Esophagus squamous epithelium (tissue), 5 donors: ENCODE measurements at regions not wholly inside any gene's neighbourhood (a gene's known extent, or its start where the extent isn't known, plus 50 kb on each side); places are given as distances from the start of the nearest gene placed in this dataset.

ENCODE experiments used
- DNase-seq: peaks from one replicate; lab custom pipeline; 2025; lab: John Stamatoyannopoulos, UW
- H3K27ac ChIP-seq, 4 donors: fragments of 200-600 bp; sonication (generic); one replicate each; pipeline ENCODE4 v1.5.1; 2016 to 2019; ENCODE audit warnings: mild to moderate bottlenecking in 1 of 4
- H3K27me3 ChIP-seq, 4 donors: fragments of 200-600 bp; sonication (generic); 1 replicate in 3 of 4; 2 replicates in 1 of 4; pipeline versions ENCODE4 v1.5.1 to v1.6.0; 2017 to 2021; ENCODE audit warnings: antibody characterized with exemption in 1 of 4
- H3K36me3 ChIP-seq, 3 donors: fragments of 200-600 bp; sonication (generic); one replicate each; pipeline ENCODE4 v1.5.1; 2016 to 2019
- H3K4me1 ChIP-seq, 3 donors: fragments of 200-600 bp; sonication (generic); one replicate each; pipeline ENCODE4 v1.5.1; 2017 to 2019
- H3K4me3 ChIP-seq, 4 donors: fragments of 200-600 bp; sonication (generic); 1 replicate in 3 of 4; 2 replicates in 1 of 4; pipeline ENCODE4 v1.5.1; 2016 to 2019; ENCODE audit warnings: mild to moderate bottlenecking in 2 of 4, moderate library complexity in 1 of 4
- H3K9me3 ChIP-seq, 3 donors: fragments of 200-600 bp; sonication (generic); one replicate each; pipeline ENCODE4 v1.5.1; 2016 to 2019
- CTCF ChIP-seq, 6 experiments: fragments of 450-650 bp in 4 of 6; fragments of 200-600 bp in 2 of 6; sonication (generic) in 2 of 6; IDR thresholded peaks; one replicate each; pipeline ENCODE4 v1.5.1; 2016 to 2019; ENCODE audit warnings: antibody characterized with exemption in 6 of 6, mild to moderate bottlenecking in 4 of 6, moderate library complexity in 4 of 6
- POLR2A ChIP-seq, 4 donors: fragments of 450-650 bp; IDR thresholded peaks; one replicate each; pipeline ENCODE4 v1.6.1; 2017; ENCODE audit warnings: antibody characterized with exemption in 4 of 4, mild to moderate bottlenecking in 4 of 4, moderate library complexity in 3 of 4
- WGBS, 2 donors: methylation state at CpG; one replicate each; pipeline ENCODE4 v1.1.5; 2018; 5-methylcytosine and 5-hydroxymethylcytosine counted together
- intact Hi-C: fragments of 100-400 bp; cut with DNase I; formaldehyde crosslinking; loops from one replicate; pipeline ENCODE4 v1.15.0; 2022
- donor health status: DM: yes; HTN: yes; CAD: no.

- no peak for TF ChIP-seq CTCF (IDR thresholded peaks at IDR 0.05)
- no peak for TF ChIP-seq POLR2A (IDR thresholded peaks at IDR 0.05)
- Histone ChIP-seq H3K4me3 (no peak overlapping the region), H3K27ac (no peak overlapping the region), H3K4me1 (no peaks in the 10 kb centered on the region), H3K36me3 (no peaks in the 10 kb centered on the region), H3K9me3 (no peaks in the 10 kb centered on the region), H3K27me3 (peaks cover 0 to 10% (median 0%) of the 10 kb centered on the region in 4 donors)
- intact Hi-C loops = no loop called here
- no peak for DNase-seq
- 22 to 50% methylated on average over 1 to 2 of the region's 2 CpGs for WGBS, 2 donors
These were observed 549.8 kb downstream of the MATN1 start for GRCh38 chr1:30173560-30173959.

DNA sequence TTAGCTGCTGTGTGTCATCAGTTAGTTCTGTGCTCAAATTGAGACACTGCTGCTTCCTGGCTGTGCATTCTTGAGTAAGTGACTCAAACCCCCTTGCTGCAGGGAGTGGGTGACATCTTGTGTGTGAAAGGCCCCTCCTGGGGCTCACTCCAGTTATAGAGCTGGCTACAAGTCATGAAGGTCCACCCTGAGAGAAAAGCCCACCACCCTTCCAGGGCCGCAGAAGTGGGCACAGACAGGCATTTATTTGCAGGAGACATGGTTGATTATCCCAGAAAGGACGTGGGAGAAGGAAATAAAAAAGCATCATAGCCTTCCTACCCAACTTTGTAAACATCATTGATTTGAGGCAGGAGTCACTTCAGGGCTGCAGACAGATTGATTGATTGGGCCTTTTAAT lies 550.6 kb downstream of the MATN1 start:
- WGBS, 2 donors = 80 to 94% methylated on average over 1 to 2 of the region's 2 CpGs
- DNase-seq = no peak
- Histone ChIP-seq H3K27ac (no peak overlapping the region), H3K4me1 (no peaks in the 10 kb centered on the region), H3K36me3 (no peaks in the 10 kb centered on the region), H3K9me3 (no peaks in the 10 kb centered on the region), H3K27me3 (peaks cover 0 to 10% (median 0%) of the 10 kb centered on the region in 4 donors), H3K4me3 (no peak overlapping the region)
- TF ChIP-seq POLR2A (IDR thresholded peaks at IDR 0.05) = no peak
- TF ChIP-seq CTCF (IDR thresholded peaks at IDR 0.05) = no peak
- intact Hi-C loops = no loop called here

- Histone ChIP-seq H3K36me3 (no peaks in the 10 kb centered on the region), H3K27ac (no peak overlapping the region), H3K9me3 (no peaks in the 10 kb centered on the region), H3K4me1 (no peaks in the 10 kb centered on the region), H3K4me3 (no peak overlapping the region), H3K27me3 (peaks cover 0 to 10% (median 0%) of the 10 kb centered on the region in 4 donors)
- TF ChIP-seq CTCF (IDR thresholded peaks at IDR 0.05) = no peak
- no peak for TF ChIP-seq POLR2A (IDR thresholded peaks at IDR 0.05)
- intact Hi-C loops = no loop called here
- no peak for DNase-seq
- 75 to 82% methylated on average over 5 of the region's 5 CpGs for WGBS, 2 donors
These were observed 551.1 kb downstream of the MATN1 start for GRCh38 chr1:30172299-30172694.

- 81 to 83% methylated on average over 8 to 9 of the region's 9 CpGs for WGBS, 2 donors
- DNase-seq = no peak
- Histone ChIP-seq H3K9me3 (no peaks in the 10 kb centered on the region), H3K27ac (no peak overlapping the region), H3K4me1 (no peaks in the 10 kb centered on the region), H3K27me3 (peaks cover 0 to 10% (median 0%) of the 10 kb centered on the region in 4 donors), H3K4me3 (no peak overlapping the region), H3K36me3 (no peaks in the 10 kb centered on the region)
- intact Hi-C loops = no loop called here
- TF ChIP-seq CTCF (IDR thresholded peaks at IDR 0.05) (no peak), POLR2A (IDR thresholded peaks at IDR 0.05) (no peak)
These were observed 551.7 kb downstream of the MATN1 start for GRCh38 chr1:30171537-30172298.

DNA sequence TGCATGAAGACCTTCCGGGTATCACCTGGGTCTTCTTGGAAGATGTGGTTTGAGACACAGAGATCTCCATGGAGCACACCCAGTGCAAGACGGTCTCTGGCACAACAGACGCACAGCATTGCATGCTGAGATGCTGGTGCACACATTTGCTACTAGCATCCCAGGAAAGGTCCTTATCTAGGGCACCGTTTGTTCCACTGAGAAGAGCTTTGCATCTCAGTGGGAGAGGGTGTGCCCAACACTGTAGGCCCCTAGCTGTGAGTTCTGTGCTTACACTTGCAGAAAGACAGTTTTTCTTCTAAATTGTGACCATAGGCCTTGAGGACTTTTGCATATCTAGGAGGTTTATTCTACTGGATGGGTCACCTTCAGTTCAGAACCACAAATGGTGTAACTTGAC lies 554.1 kb downstream of the MATN1 start:
- H3K9me3 ChIP-seq = no peaks in the 10 kb centered on the region
- no peak overlapping the region for H3K27ac ChIP-seq
- H3K4me1 ChIP-seq = no peaks in the 10 kb centered on the region
- DNase-seq = no peak
- TF ChIP-seq POLR2A (IDR thresholded peaks at IDR 0.05) = no peak
- TF ChIP-seq CTCF (IDR thresholded peaks at IDR 0.05) = no peak
- H3K4me3 ChIP-seq = no peak overlapping the region
- no peaks in the 10 kb centered on the region for H3K36me3 ChIP-seq
- H3K27me3 ChIP-seq = peaks cover 0 to 23% (median 0%) of the 10 kb centered on the region in 4 donors
- intact Hi-C loops = no loop called here
- WGBS, 2 donors = 64 to 80% methylated on average over 4 of the region's 4 CpGs
